ENCODE measurements at regions not wholly inside any gene's neighbourhood (a gene's known extent, or its start where the extent isn't known, plus 50 kb on each side); places are given as distances from the start of the nearest gene placed in this dataset.

- intact Hi-C loops (cut with micrococcal nuclease) = no loop called here
- H3K27ac Mint-ChIP-seq = no peak overlapping the region
- no peaks in the 10 kb centered on the region for H3K27me3 Mint-ChIP-seq
- DNase-seq = no peak
- no peaks in the 10 kb centered on the region for H3K9me3 Mint-ChIP-seq
- CTCF ChIA-PET = no interaction called here
- no peaks in the 10 kb centered on the region for H3K36me3 Mint-ChIP-seq (ENCODE audit: low read depth)
- no peak for ATAC-seq
- no peak overlapping the region for H3K4me3 Mint-ChIP-seq
- no peaks in the 10 kb centered on the region for H3K4me1 Mint-ChIP-seq (ENCODE audit: low read depth)
- POLR2A ChIA-PET = no interaction called here
- TF ChIP-seq CTCF (IDR thresholded peaks at IDR 0.05) = no peak
Measured at GRCh38 chr15:88983861-88984429, 70.8 kb upstream of the MFGE8 start.

- intact Hi-C loops (cut with micrococcal nuclease) = no loop called here
- no peak for ATAC-seq
- Mint-ChIP-seq H3K4me3 (no peak overlapping the region), H3K27ac (no peak overlapping the region), H3K9me3 (no peaks in the 10 kb centered on the region), H3K27me3 (no peaks in the 10 kb centered on the region), H3K4me1 (ENCODE audit: low read depth) (no peaks in the 10 kb centered on the region), H3K36me3 (ENCODE audit: low read depth) (no peaks in the 10 kb centered on the region)
- DNase-seq = no peak
- no peak for TF ChIP-seq CTCF (IDR thresholded peaks at IDR 0.05)
- ChIA-PET POLR2A (no interaction called here), CTCF (no interaction called here)
Measured at GRCh38 chr15:88985547-88986393, 72.6 kb upstream of the MFGE8 start.

- DNase-seq (no peak), ATAC-seq (no peak)
- Mint-ChIP-seq H3K27me3 (no peaks in the 10 kb centered on the region), H3K36me3 (ENCODE audit: low read depth) (no peaks in the 10 kb centered on the region), H3K9me3 (no peaks in the 10 kb centered on the region), H3K4me1 (ENCODE audit: low read depth) (no peaks in the 10 kb centered on the region), H3K4me3 (no peak overlapping the region), H3K27ac (no peak overlapping the region)
- POLR2A ChIA-PET = interaction anchor here (0.6 kb wide), 1 partner anchor 9 kb away, joined by 4 read pairs; no protein-coding TSS in a partner anchor
- no peak for TF ChIP-seq CTCF (IDR thresholded peaks at IDR 0.05)
- CTCF ChIA-PET = interaction anchor here (1.3 kb wide), 1 partner anchor 11 kb away, joined by 3 read pairs; no protein-coding TSS in a partner anchor
- intact Hi-C loops (cut with micrococcal nuclease) = no loop called here
Measured at GRCh38 chr15:88986949-88987590, 73.9 kb upstream of the MFGE8 start.

- Mint-ChIP-seq H3K9me3 (no peaks in the 10 kb centered on the region), H3K27ac (no peak overlapping the region), H3K4me1 (ENCODE audit: low read depth) (no peaks in the 10 kb centered on the region), H3K4me3 (no peak overlapping the region), H3K36me3 (ENCODE audit: low read depth) (no peaks in the 10 kb centered on the region), H3K27me3 (no peaks in the 10 kb centered on the region)
- TF ChIP-seq CTCF (IDR thresholded peaks at IDR 0.05) = no peak
- ChIA-PET CTCF (interaction anchor here (1.3 kb wide), 1 partner anchor 10 kb away, joined by 3 read pairs; no protein-coding TSS in a partner anchor), POLR2A (no interaction called here)
- intact Hi-C loops (cut with micrococcal nuclease) = no loop called here
- DNase-seq (no peak), ATAC-seq (no peak)
Measured at GRCh38 chr15:88987591-88987933, 74.4 kb upstream of the MFGE8 start.
